ENCODE measurements at regions not wholly inside any gene's neighbourhood (a gene's known extent, or its start where the extent isn't known, plus 50 kb on each side); places are given as distances from the start of the nearest gene placed in this dataset.

GRCh38 chr10:10294184-10294880 is 723.3 kb upstream of the CELF2 start:
- no peaks in the 10 kb centered on the region for H3K36me3 ChIP-seq
- H3K4me1 ChIP-seq = peaks cover 0 to 12% (median 5%) of the 10 kb centered on the region in 4 donors
- no peak overlapping the region for H3K27ac ChIP-seq
- TF ChIP-seq, protein P1, sequence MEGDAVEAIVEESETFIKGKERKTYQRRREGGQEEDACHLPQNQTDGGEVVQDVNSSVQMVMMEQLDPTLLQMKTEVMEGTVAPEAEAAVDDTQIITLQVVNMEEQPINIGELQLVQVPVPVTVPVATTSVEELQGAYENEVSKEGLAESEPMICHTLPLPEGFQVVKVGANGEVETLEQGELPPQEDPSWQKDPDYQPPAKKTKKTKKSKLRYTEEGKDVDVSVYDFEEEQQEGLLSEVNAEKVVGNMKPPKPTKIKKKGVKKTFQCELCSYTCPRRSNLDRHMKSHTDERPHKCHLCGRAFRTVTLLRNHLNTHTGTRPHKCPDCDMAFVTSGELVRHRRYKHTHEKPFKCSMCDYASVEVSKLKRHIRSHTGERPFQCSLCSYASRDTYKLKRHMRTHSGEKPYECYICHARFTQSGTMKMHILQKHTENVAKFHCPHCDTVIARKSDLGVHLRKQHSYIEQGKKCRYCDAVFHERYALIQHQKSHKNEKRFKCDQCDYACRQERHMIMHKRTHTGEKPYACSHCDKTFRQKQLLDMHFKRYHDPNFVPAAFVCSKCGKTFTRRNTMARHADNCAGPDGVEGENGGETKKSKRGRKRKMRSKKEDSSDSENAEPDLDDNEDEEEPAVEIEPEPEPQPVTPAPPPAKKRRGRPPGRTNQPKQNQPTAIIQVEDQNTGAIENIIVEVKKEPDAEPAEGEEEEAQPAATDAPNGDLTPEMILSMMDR (IDR thresholded peaks at IDR 0.05) = no peak
- DNase-seq = no peak
- no peaks in the 10 kb centered on the region for H3K9me3 ChIP-seq
- H3K27me3 ChIP-seq = no peaks in the 10 kb centered on the region
- intact Hi-C loops (cut with DNase I; ENCODE audit: low total_unique reads) = no loop called here
- H3K4me3 ChIP-seq = no peak overlapping the region

DNA sequence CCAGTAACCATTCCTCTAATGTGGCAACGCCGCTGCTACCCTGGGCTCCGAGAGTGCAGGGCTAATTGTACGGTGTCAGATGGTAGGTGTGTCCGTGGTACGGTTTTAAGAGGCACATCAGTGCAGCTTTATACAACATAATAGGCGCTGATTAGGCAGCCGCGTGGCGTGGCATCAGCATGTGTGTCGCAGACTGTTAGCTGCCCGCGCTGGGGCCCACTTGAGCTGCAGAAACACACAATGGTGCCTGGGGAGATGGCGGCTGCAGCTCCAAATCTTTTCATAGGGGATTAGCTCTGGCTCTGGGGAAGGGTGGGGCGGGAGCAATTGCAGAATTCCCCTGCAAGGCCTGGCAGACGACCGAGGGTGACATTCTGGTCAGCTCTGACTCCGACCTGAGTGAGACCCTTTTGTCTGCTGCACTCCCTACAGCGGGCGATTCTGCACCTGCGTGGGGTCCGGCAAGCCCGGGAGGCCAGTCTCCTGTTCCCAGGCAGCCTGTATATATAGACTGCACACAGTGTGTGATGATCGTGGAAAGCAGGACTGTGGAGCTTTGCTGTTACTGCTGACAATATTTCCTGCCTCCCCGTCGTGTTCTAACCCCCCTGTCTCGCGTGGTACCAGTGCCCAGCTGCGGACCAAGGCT is 722.7 kb upstream of the CELF2 start:
- H3K4me3 ChIP-seq = no peak overlapping the region
- intact Hi-C loops (cut with DNase I; ENCODE audit: low total_unique reads) = no loop called here

DNA sequence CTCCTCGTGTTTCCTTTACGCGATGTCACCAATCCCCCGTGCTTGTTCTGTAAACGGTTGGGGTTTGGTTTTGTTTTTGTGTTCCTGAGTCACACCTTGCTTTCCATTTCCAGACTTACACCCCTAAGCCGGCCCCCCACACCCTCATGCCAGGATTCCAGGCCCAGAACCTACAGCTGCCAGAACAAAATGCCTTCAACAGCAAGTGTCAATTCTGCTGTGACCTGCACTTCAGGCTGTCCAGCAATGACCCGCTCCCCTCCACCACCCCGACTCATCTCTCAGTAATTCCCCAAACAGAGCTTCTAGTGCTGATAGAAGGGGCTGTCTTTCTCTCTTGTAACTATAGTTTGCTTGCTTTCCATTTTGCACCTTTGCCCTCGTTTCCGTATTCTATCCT is 722.1 kb upstream of the CELF2 start:
- TF ChIP-seq, protein P1 (IDR thresholded peaks at IDR 0.05) = no peak
- H3K9me3 ChIP-seq = no peaks in the 10 kb centered on the region
- DNase-seq = no peak
- no peak overlapping the region for H3K27ac ChIP-seq
- no peak overlapping the region for H3K4me3 ChIP-seq
- intact Hi-C loops (cut with DNase I; ENCODE audit: low total_unique reads) = no loop called here
- peaks cover 0 to 12% (median 5%) of the 10 kb centered on the region in 4 donors for H3K4me1 ChIP-seq
- H3K36me3 ChIP-seq = no peaks in the 10 kb centered on the region
- H3K27me3 ChIP-seq = no peaks in the 10 kb centered on the region

More for the DNA sequence above, 722.7 kb upstream of the CELF2 start:
- Histone ChIP-seq H3K27me3 (no peaks in the 10 kb centered on the region), H3K9me3 (no peaks in the 10 kb centered on the region), H3K36me3 (no peaks in the 10 kb centered on the region), H3K4me1 (peaks cover 0 to 12% (median 5%) of the 10 kb centered on the region in 4 donors), H3K27ac (no peak overlapping the region)
- TF ChIP-seq, protein P1 (IDR thresholded peaks at IDR 0.05) = no peak
- DNase-seq = no peak

DNA sequence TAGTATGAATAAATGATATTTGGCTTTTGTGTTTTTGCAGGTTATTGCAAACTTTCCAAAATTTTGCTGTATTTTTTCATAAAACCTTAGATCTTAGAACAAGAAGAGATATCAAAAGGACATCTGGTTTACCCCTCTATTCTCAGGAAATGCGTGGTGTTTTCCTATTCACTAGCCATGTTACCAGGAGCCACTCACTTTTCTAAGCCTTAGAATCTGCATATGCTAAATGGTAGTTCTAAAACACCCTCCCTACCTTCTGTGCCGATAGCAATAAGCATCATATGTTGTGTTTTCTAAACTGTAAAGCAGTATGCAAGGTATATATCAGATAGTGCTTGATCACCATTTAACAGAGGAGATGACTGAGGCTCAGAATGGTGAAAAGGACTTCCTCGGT is 715.0 kb upstream of the CELF2 start:
- intact Hi-C loops (cut with DNase I; ENCODE audit: low total_unique reads) = no loop called here

GRCh38 chr10:10307036-10307435 is 710.6 kb upstream of the CELF2 start:
- Histone ChIP-seq H3K4me3 (no peak overlapping the region), H3K27me3 (no peaks in the 10 kb centered on the region), H3K36me3 (no peaks in the 10 kb centered on the region), H3K4me1 (no peaks in the 10 kb centered on the region), H3K27ac (no peak overlapping the region), H3K9me3 (no peaks in the 10 kb centered on the region)
- no peak for DNase-seq
- intact Hi-C loops (cut with DNase I; ENCODE audit: low total_unique reads) = no loop called here
- TF ChIP-seq, protein P1 (IDR thresholded peaks at IDR 0.05) = no peak

More for the DNA sequence above, 715.0 kb upstream of the CELF2 start:
- TF ChIP-seq, protein P1 (IDR thresholded peaks at IDR 0.05) = no peak
- H3K4me1 ChIP-seq = no peaks in the 10 kb centered on the region
- H3K27me3 ChIP-seq = no peaks in the 10 kb centered on the region
- no peak overlapping the region for H3K27ac ChIP-seq
- no peak for DNase-seq
- H3K9me3 ChIP-seq = no peaks in the 10 kb centered on the region
- no peaks in the 10 kb centered on the region for H3K36me3 ChIP-seq
- no peak overlapping the region for H3K4me3 ChIP-seq

Data from tibial artery (tissue), 4 donors.